Right cardiac atrium (tissue), 5 donors: ENCODE measurements at regions not wholly inside any gene's neighbourhood (a gene's known extent, or its start where the extent isn't known, plus 50 kb on each side); places are given as distances from the start of the nearest gene placed in this dataset.
"Not testable (repeated sequence)": the region's sequence is repeated elsewhere in the genome, so short reads cannot be mapped to it uniquely, and the experiment has no call there.

Source experiments
- ATAC-seq, 2 donors: fragments of 200-7000 bp; cut with Tn5 transposase; one replicate each; pipeline versions ENCODE4 v1.8.0 to v1.9.1; 2020; ENCODE audit warnings: moderate library complexity in 2 of 2, mild to moderate bottlenecking in 1 of 2
- DNase-seq, 3 donors: peaks; one replicate each; pipeline ENCODE4 v3.0.0-alpha.2; 2020
- H3K27ac ChIP-seq: one replicate; pipeline ENCODE4 v1.5.1; 2013; ENCODE audit warnings: mild to moderate bottlenecking, low read length, control low read depth, moderate library complexity
- H3K27me3 ChIP-seq: one replicate; pipeline ENCODE4 v1.6.1; 2013; ENCODE audit not compliant: control insufficient read depth, insufficient read depth
- H3K4me1 ChIP-seq: one replicate; pipeline ENCODE4 v1.6.1; 2013; ENCODE audit warnings: low read length; ENCODE audit not compliant: control insufficient read depth, insufficient read depth
- H3K4me3 ChIP-seq: one replicate; pipeline ENCODE4 v1.5.1; 2013; ENCODE audit warnings: low read length, control low read depth
- H3K9me3 ChIP-seq: one replicate; pipeline ENCODE4 v1.6.1; 2013; ENCODE audit warnings: low read length; ENCODE audit not compliant: control insufficient read depth
- WGBS: extraction: QIAGEN DNeasy Blood & Tissue Kit; methylation state at CpG from one replicate; pipeline ENCODE4 v1.1.7; 2013; 5-methylcytosine and 5-hydroxymethylcytosine counted together
- intact Hi-C, 4 donors: fragments of 100-400 bp; cut with DNase I; formaldehyde crosslinking; loops; one replicate each; pipeline versions ENCODE4 v1.11.0 to v1.14.0; 2022 to 2023
- donor health status: healthy with polysubstance abuse.
- donor health status: DM: no; HTN: yes; CAD: no.
- donor health status: DM: no; HTN: no; CAD: no.
- donor health status: DM: no; HTN: yes; CAD: no; lungs with severe emphysema.
- donor health status: DM: yes; HTN: yes; CAD: no.

DNA sequence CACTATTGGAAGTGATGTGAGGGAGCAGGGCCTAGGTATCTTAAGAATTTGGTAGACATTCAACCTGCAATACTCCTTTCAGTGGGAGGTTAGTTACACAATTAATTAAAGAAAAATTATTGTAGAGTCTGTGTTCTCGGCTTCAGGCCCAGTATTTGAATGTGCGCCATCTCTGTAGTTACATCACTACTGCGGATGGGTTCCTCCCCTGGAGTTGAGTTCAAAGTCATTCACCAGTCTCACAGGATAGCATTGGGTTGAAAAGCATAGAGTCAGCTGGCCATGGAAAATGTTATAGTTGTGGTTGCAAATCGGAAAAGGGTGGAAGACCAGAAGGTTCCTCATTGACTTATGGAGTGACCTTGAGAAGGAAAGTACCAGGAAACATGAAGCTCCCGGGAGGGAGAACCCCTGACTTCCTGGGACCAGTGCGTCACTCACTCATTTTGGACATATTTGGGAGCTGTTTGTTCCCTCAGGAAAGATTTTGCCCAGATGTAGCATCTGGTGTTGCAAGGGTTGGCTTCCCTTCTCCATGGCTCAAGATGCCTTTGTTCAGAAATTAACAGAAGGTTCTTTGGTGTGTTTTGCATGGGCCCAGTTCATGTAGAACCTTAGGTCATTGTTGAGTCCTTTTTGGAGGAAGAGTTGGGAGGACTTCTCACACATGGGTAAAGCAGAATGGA, 111.8 kb downstream of the SRGAP2 start:
- intact Hi-C loops, H3K4me3 ChIP-seq, H3K27ac ChIP-seq, DNase-seq, H3K9me3 ChIP-seq, H3K4me1 ChIP-seq, H3K27me3 ChIP-seq, ATAC-seq: not testable (repeated sequence)
- 89% methylated on average over 1 of the region's 6 CpGs for WGBS

DNA sequence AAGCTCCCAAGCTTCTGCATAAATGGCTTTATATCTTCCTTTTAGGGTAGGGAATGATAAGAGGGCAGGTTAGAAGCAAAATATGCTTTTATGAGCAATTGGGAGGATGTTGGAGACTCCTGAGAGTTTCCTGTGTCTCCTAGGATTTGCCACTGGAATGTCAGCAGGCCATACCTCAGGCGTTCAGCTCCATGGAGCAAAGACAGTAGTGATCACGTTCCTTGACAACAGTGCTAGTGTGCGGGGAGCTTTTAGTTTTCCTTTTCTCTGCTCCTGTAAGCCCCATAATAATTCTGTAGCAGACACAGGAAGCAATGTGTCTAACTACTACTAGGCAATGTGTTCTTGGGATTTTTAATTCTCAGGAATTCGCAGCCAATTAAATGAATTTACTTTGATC, 113.6 kb downstream of the SRGAP2 start:
- H3K4me1 ChIP-seq, H3K4me3 ChIP-seq, H3K9me3 ChIP-seq, H3K27ac ChIP-seq, DNase-seq, H3K27me3 ChIP-seq, ATAC-seq, intact Hi-C loops: not testable (repeated sequence)
- WGBS: no CpG with 5 or more reads among the region's 4 CpGs

DNA sequence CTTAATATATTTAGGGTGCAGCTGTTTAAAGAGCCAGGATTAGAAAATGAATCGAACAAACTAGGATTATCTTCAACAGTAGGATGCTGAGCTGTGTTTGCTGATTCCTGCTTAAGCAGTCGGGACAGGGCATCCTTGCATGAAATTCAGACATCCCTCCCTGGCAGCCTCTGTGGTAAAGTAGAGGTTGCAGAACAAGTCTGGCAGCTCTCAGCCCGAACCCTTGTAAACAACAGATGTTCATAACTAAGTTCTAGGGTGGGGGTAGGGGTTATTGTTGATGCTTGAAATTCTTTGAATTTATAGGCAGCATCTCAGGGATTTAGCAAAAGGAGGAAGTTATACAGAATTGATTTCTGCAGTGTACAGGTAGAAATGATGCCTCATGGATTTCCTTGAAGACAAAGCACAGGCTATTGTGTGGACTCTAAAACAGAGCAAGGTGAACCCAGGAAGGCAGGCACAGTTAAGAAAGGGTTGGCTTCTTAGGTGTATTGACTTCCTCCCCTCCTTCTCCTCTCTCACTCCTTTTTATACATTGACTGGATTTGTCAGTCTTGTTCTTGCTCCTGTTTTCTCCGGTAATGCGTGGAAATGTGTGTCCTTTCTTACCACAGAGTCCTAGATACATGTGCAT, 114.7 kb downstream of the SRGAP2 start:
- H3K4me3 ChIP-seq: not testable (repeated sequence)
- ATAC-seq: peak in 1 of 2 donors; percentile 33

DNA sequence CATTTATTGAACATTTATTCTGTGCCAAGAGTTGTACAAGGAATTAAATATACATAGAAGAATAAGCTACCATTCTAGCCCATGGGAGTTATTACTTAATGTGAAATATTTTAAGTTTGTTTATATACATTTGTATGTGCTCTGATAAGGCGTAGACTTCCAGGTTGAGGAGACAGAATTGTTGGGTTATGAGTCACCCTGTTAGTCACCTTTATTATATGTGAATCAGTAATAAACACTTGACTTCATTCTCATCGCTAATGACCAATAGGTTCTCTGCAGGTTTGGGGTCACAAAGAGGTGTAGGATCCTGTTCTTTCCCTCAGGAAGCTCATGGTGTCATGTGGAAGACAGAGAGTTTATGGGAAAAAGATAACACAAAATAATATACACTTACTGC, 116.9 kb downstream of the SRGAP2 start:
- H3K4me1 ChIP-seq, DNase-seq, ATAC-seq, H3K27ac ChIP-seq, intact Hi-C loops, H3K9me3 ChIP-seq, H3K4me3 ChIP-seq, H3K27me3 ChIP-seq: not testable (repeated sequence)
- no CpG with 5 or more reads among the region's 2 CpGs for WGBS

More for the DNA sequence above, 114.7 kb downstream of the SRGAP2 start:
- H3K4me1 ChIP-seq, H3K9me3 ChIP-seq, H3K27me3 ChIP-seq, intact Hi-C loops, DNase-seq, H3K27ac ChIP-seq: not testable (repeated sequence)
- WGBS: 79% methylated on average over 3 of the region's 5 CpGs

DNA sequence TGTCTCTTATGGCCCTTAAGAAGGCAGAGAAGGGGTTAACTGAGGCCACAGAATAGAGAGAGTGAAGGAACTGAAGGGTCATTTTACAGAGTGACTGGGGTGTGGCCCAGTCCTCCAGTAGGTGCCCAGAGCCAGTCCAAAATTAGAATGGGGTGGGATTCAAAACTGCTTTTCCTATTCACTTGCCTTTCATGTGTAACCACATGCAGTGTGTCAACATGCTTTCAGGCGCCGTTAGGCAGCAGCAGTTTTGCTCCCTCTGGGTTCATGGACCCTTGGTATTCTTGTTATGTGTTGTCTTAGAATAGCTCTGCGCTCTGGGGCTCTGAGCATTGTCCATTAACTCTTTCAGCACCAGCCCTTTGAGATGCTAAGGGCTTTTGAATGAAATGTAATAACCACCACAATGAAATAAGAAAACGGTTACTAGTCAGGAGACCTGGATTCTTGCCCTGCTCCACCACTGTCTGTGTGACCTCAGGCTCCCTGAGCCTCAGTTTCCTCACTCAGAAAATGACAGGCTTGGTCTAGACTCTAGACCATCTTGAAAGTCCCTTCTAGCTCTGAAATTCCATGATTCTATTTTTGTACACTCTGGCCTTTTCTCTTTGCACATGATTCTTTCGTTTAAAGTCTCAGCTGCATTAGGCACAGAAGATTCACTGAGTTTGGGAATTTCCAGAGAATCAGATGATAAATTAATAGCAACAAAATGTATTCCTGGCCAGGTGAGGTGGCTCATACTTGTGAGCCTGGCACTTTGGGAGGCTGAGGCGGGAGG, 123.0 kb downstream of the SRGAP2 start:
- DNase-seq, intact Hi-C loops, H3K9me3 ChIP-seq, H3K27ac ChIP-seq, H3K27me3 ChIP-seq, H3K4me3 ChIP-seq, H3K4me1 ChIP-seq: not testable (repeated sequence)
- peak; percentile 43 to 68 for ATAC-seq
- WGBS: 33% methylated on average over 5 of the region's 6 CpGs

DNA sequence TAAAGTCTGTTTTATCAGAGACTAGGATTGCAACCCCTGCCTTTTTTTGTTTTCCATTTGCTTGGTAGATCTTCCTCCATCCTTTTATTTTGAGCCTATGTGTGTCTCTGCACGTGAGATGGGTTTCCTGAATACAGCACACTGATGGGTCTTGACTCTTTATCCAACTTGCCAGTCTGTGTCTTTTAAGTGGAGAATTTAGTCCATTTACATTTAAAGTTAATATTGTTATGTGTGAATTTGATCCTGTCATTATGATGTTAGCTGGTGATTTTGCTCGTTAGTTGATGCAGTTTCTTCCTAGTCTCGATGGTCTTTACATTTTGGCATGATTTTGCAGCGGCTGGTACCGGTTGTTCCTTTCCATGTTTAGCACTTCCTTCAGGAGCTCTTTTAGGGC, 128.3 kb downstream of the SRGAP2 start:
- H3K9me3 ChIP-seq, H3K27me3 ChIP-seq, ATAC-seq, H3K4me3 ChIP-seq, H3K4me1 ChIP-seq, intact Hi-C loops, H3K27ac ChIP-seq, DNase-seq: not testable (repeated sequence)
- WGBS: 91% methylated on average over 1 of the region's 5 CpGs

DNA sequence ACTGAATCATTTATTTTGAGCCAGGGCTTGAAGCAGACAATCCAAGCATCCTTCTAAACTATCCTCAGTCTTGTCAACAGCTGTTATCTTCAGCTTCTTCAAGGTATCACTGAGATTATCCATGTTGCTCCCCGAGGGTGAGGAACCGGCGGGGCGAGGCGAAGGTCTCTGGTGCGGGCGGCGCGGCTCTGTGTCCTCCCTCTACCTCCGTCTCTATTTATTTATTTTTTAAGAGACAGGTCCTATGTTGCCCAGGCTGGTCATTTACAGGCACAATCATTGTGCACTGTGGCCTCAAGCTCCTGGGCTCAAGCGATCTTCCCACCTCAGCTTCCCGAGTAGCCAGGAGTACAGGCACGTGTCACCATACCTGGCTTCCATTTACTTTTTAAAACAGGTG, 130.0 kb downstream of the SRGAP2 start:
- H3K4me1 ChIP-seq, H3K27ac ChIP-seq, ATAC-seq, H3K27me3 ChIP-seq, H3K9me3 ChIP-seq, DNase-seq, H3K4me3 ChIP-seq, intact Hi-C loops: not testable (repeated sequence)
- WGBS: 72% methylated on average over 13 of the region's 13 CpGs

DNA sequence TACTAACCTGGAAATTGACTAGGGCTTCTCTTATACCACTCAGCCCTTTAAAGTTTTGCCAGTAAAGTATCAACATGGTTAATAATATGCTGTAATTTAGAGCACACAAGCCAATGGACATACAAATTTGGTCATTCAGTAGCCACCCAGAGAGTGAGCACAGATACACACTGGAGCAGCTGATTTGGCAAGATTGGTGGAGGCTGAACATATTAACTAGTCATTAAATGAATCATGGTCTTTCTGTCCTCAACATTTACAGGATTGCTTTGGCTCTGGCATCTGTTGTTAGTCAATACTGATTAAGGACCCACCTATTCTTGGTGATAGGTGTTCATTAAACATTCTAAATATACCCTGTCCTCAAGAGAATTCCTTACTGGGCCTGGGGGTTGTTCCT, 130.6 kb downstream of the SRGAP2 start:
- H3K27ac ChIP-seq, intact Hi-C loops, H3K4me3 ChIP-seq, H3K27me3 ChIP-seq, DNase-seq, H3K4me1 ChIP-seq, H3K9me3 ChIP-seq: not testable (repeated sequence)
- peak in 1 of 2 donors; percentile 18 for ATAC-seq

DNA sequence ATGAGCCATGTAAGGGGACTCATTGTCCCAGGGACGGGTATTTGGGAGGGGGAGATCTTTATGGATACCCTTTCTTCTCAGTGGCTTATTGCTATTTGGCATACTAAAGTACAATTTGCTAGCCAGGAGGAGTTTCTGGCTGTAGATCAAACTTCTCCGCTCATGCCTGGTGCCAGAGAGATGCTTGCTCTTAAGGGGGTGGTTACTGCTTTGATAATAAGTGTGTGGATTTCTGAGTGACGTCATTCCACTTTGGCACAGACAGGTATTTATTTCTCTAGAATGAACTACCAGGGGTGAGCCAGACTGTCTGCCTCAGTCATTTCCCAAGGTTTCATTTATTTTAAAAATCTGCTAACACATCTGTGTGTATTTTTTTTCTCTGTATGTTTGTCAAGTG, 131.1 kb downstream of the SRGAP2 start:
- H3K27me3 ChIP-seq, H3K4me3 ChIP-seq, DNase-seq, H3K9me3 ChIP-seq, H3K4me1 ChIP-seq, H3K27ac ChIP-seq, intact Hi-C loops: not testable (repeated sequence)
- WGBS: 60% methylated on average over 3 of the region's 3 CpGs
- peak; percentile 73 to 75 for ATAC-seq

DNA sequence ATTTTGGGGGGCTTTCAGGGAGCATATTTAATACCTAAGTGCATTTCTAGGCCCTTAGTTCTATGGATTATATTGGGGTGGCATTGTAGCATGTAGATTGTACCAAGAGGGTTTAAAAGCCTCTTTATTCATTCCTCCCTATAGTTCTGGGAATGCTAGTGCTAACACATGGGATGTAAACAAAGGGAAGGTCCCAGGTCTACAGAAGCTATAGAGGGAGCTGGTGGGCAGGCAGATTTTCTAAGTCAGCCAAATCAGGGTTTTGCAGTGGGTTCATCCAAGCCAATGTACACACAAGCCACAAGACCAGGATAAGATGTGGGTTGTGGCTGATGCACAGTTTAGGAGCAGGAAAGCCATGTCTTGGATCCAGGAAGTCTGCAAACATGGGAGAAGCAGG, 131.8 kb downstream of the SRGAP2 start:
- H3K4me1 ChIP-seq, H3K9me3 ChIP-seq, H3K27me3 ChIP-seq, ATAC-seq, H3K27ac ChIP-seq, DNase-seq, intact Hi-C loops, H3K4me3 ChIP-seq: not testable (repeated sequence)
